DMS114 treated with DMSO at 0.1 percent for 48 hours (cell line): ENCODE measurements at regions not wholly inside any gene's neighbourhood (a gene's known extent, or its start where the extent isn't known, plus 50 kb on each side); places are given as distances from the start of the nearest gene placed in this dataset.
A peak's percentile ranks its signal among the peaks of the same experiment; 100 is the strongest.
"Not testable (repeated sequence)": the region's sequence is repeated elsewhere in the genome, so short reads cannot be mapped to it uniquely, and the experiment has no call there.

Source experiments
- DNase-seq: peaks from one replicate; lab custom pipeline; 2025; ENCODE audit not compliant: unreplicated experiment; lab: John Stamatoyannopoulos, UW

DNA sequence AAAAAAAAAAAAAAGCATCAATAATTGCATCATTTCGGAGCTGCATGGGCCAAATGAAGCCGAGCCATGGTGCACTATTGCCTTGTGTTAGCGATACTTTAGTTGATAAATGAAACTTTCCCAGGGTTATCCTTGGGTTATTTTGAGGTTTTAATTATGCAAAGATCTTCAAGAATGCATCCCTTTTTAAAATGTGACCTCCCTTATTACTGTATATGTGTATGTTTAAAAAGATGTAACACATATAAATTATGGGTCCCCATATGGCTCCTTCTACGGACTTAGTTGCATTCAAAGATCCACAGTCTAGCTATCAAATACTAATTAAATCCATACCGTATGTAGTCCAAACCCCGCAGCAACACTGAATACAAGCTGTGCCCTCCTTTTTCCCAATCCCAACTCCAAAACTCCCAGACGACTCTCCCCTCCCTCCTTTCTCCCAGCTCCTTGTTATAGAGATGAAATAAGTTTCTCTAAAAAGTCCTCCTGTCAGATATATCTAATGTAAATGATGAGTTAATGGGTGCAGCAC, 129.3 kb upstream of the MAP1LC3B2 start:
- no peak for DNase-seq

GRCh38 chr12:116430911-116431565, 128.1 kb upstream of the MAP1LC3B2 start:
- DNase-seq: no peak

- DNase-seq: no peak
These were observed 127.4 kb upstream of the MAP1LC3B2 start for GRCh38 chr12:116431677-116432300.

DNA sequence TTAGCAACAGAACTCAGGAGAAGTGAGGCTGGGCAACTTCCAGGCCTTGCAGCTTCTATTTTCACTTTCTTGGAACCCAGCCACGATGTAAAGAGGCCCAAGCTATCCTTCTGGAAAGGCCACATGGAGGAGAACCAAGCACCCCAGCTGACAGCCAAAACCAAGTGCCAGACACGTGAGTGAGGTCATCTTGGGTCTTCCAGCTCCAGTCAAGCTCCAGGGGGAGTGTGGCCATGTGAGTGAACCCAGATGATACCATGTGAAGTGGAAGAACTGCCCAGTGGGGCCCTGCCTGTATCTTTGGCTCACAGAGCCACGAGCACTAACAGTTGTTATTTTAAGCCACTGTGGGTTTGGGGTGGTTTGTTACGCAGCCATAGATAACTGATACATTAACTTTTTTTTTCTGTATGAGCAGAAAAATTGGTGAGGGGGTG, 126.8 kb upstream of the MAP1LC3B2 start:
- no peak for DNase-seq

DNA sequence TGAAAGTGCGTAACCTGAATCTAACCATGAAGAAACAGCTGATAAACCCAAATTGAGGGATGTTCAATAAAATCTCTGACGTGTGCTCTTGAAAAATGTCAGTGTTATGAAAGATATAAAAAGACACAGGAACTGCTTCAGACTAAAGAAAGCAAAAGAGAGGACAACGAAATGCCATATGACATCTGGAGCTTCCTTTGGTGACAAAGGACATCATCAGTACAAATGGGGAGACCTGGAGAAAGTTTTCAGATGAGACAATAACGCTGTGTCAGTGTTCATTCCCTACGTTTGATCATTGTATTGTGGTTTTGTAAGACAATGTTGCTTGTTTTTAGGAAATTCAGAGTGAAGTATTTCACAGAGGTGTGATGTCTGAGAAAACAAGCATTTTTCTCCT, 125.9 kb upstream of the MAP1LC3B2 start:
- DNase-seq: no peak

DNA sequence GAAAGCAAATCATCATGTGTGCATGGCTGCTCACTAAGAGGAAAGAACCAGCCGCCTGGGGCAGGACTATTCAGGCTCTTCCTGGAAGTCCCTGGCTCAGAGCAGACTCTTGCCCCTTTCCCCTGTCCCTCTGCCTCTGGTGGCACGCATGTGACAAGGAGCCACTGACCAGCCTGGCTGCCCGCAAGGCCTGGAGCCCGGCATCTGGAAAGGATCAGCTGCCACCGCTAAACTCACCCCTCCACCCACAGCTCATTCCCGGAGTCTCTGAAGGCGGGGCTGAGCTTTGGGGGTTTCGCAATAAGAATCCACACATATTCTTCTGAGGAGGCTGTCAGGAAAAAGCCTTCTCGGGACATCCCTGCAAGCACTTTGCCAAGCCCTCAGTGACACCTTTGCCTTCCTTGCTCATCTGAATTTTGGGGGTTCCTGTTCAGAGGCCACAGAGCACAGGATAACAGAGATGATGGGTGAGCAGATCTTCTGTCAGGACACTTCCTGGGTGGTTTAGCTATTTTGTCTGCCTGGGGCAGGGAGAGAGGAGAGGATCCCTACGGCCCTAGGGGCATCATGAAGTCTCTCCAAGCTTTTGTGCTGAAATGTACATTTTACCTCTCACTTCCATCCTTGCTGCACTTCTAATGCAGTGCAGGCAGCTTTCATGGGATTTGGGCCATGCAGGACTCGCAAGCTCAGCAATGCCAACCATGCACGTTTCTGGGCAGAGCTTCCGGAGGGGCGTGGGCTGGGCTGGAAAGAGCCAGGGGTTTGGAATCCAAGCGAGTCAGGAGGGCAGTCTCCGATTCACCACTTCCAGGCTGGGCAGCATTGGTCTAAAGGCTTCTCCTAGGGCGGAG, 124.8 kb upstream of the MAP1LC3B2 start:
- DNase-seq: peak; percentile 86

DNA sequence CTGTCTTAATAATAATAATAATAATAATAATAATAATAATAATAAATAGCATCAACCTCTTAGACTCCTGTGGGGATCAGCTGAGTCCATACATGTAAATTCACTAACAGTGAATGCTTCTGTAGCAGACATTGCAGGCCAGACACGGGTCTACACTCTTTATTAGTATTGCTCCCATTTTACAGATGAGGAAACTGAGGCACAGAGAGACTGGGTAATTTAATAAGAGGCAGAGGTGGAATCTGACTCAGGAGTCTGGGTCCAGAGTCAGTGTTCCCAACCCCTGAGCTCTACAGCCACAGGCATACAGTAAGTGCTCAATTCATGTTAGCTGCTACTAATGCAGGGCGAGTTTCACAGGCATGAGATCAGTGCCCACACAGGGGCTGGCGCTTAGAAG, 123.2 kb upstream of the MAP1LC3B2 start:
- no peak for DNase-seq

- DNase-seq: no peak
These were observed 122.5 kb upstream of the MAP1LC3B2 start for GRCh38 chr12:116436561-116437249.

- DNase-seq: no peak
These were observed 117.9 kb upstream of the MAP1LC3B2 start for GRCh38 chr12:116441292-116441691.

- DNase-seq: no peak
These were observed 116.9 kb upstream of the MAP1LC3B2 start for GRCh38 chr12:116442304-116442703.

DNA sequence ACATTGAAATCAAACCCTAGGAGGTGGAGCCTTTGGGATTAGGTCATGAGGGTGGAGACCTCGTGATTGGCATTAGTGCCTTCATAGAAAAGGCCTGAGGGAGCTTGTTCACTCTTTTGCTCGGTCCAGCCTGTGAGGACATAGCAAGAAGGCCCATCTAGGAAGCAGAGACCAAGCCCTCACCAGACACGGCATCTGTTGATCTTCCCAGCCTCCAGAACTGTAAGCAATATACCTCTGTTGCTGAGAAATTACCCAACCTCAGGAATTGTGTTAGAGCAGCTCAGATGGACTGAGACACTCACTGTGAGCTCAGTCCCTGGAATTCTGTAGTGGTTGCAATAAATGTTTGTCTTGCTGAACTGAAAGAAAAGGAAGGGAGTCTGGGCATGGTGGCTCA, 116.2 kb upstream of the MAP1LC3B2 start:
- DNase-seq: no peak

- DNase-seq: no peak
These were observed 115.2 kb upstream of the MAP1LC3B2 start for GRCh38 chr12:116443821-116444589.

DNA sequence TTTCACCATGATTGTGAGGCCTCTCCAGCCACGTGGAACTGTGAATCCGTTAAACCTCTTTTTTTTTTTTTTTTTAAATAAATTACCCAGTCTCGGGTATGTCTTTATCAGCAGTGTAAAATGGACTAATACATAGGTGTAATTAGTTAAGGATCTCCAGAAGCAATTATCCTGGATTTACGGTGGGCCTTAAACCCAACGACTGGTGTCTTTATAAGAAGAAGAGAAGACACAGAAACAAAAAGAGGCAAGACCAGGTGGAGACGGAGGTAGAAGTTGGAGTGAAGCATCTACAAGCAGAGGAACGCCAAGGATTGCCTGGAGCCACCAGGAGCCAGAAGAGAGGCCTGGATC, 114.6 kb upstream of the MAP1LC3B2 start:
- no peak for DNase-seq

DNA sequence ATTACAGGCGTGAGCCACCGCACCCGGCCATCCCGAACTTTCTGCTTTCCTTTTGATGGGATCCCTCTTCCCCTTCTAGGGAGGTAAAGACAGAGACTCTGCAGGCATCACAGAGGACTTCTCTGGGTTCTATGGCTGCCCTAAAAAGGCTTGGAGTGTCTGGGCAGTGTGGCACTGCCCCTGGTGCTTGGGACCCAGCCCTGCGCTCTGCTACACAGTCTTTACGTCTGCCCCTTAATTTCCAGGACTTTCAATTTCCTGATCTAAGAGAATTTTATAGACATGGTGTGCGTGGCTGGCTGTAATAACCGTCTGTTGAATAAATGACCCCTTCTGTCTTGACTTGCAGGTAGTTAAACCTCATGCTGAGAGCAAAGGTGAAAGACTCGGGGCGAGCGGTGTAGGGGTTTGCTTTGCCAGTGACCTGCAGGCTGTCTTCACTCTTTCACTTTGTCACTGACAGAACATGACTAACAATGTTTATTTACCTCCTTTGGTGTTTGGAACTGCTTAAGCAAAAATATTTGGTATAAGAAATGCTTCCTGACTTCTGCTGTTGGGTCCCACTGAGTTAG, 110.9 kb upstream of the MAP1LC3B2 start:
- DNase-seq: no peak

DNA sequence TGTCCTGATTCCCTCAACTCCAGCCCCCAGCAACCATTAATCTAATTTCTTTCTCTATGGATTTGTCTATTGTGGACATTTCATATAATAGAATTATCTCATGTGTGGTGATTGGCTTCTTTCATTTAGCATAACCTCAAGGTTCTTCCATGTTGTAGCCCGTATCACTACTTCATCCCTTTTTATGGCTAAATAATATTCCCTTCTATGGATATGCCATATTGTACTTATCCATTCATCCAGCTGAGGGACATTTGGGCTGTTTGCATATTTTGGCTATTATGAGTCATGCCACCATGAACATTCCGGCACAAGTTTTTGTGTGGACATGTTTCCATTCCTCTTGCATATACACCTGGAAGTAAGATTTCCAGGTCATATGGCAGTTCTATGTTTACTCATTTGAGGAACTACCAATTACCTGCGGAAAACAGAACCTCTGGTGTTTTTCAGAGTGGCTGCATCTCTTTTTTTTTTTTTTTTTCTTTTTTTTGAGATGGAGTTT, 108.7 kb upstream of the MAP1LC3B2 start:
- DNase-seq: no peak

DNA sequence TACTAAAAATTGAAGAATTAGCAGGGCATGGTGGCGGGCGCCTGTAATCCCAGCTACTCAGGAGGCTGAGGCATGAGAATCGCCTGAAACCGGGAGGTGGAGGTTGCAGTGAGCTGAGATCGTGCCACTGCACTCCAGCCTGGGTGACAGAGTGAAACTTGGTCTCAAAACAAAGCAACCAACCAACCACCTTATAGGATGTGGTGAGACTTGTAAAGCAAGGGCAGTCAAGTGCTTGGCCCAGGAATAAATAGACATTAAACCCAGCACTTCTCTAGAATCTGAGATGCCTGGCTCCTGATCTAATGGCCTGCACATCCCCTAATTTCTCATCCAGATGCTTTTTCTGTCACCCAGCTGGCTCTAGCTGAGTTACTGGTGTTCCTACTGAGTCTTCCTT, 106.2 kb upstream of the MAP1LC3B2 start:
- not testable (repeated sequence) for DNase-seq

DNA sequence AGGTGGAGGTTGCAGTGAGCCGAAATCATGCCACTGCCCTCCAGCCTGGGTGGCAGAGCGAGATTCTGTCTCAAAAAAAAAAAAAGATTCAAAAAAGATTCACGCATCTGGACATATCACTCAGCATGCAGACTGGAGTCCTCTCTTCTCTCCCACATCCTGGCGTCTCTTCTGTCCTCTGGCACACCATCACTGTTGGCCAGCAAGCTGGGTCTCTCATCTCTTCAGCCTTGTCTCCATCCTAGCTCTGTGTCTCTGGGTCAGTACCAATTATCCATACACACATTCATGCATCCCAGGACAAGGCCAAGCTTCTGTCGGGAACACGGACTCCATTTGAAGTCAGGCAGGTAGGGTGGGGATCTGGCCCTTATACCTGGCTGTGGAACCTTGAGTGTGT, 105.5 kb upstream of the MAP1LC3B2 start:
- no peak for DNase-seq

- DNase-seq: no peak
These were observed 105.1 kb upstream of the MAP1LC3B2 start for GRCh38 chr12:116454076-116454475.

- DNase-seq: no peak
These were observed 104.2 kb upstream of the MAP1LC3B2 start for GRCh38 chr12:116454950-116455447.
